ENCODE measurements at regions not wholly inside any gene's neighbourhood (a gene's known extent, or its start where the extent isn't known, plus 50 kb on each side); places are given as distances from the start of the nearest gene placed in this dataset.

DNA sequence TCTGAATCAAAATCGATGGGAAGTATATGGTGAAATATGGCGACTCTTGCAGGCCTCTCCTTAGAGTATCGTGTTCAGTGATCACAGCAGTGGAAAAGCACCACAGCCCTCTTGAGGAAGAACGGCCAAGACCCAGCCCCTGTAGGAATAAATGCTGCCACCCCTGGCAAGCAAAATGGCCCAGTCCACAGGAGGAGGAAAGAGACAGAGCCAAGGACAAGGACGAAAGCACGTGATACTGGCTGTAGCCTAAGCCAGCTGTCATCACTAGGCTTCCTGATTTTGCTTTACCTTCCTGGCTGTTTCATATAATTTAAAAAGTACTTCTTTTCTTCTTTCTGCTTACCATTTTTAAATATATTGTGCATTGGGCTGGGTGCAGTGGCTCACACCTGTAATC is 395.0 kb upstream of the SHH start:
- Histone ChIP-seq H3K4ac (ENCODE audit: low read depth, low read length) (no peak overlapping the region), H4K91ac (ENCODE audit: insufficient read depth, low read depth, low read length) (no peak overlapping the region), H4K20me1 (ENCODE audit: insufficient read depth, low read length) (no peaks in the 10 kb centered on the region), H3K9me1 (ENCODE audit: insufficient read depth, low read length) (no peaks in the 10 kb centered on the region), H2BK20ac (ENCODE audit: low read depth, low read length) (no peak overlapping the region), H3K27me3 (ENCODE audit: control insufficient read depth, insufficient read depth, low read length) (no peaks in the 10 kb centered on the region), H2BK5ac (ENCODE audit: low read depth, low read length, poor library complexity, severe bottlenecking) (no peak overlapping the region), H3K27ac (ENCODE audit: insufficient read depth, low read length) (no peak overlapping the region), H3K79me1 (ENCODE audit: low read depth in 1 of 2, low read length in 2 of 2) (no peaks in the 10 kb centered on the region), H3K56ac (ENCODE audit: extremely low read depth, insufficient read depth, low read length) (no peak overlapping the region), H3K23ac (ENCODE audit: low read depth, low read length) (no peak overlapping the region), H3K18ac (ENCODE audit: low read depth, low read length) (no peak overlapping the region), H2AK5ac (ENCODE audit: low read depth, low read length) (no peak overlapping the region), H2BK120ac (ENCODE audit: low read depth, low read length) (no peak overlapping the region), H3K14ac (replicated peaks; ENCODE audit: low read depth, low read length) (no peak overlapping the region), H3K4me1 (ENCODE audit: control insufficient read depth, insufficient read depth, low read length) (no peaks in the 10 kb centered on the region), H3K9me3 (ENCODE audit: control insufficient read depth, insufficient read depth, low read length) (peaks cover 26% of the 10 kb centered on the region), H2BK15ac (ENCODE audit: low read depth, low read length) (no peak overlapping the region), H3K4me3 (ENCODE audit: insufficient read depth, low read depth, low read length) (no peak overlapping the region), H4K8ac (ENCODE audit: low read depth in 2 of 2, low read length in 2 of 2) (no peak overlapping the region), H4K5ac (ENCODE audit: low read depth, low read length) (no peak overlapping the region), H3K9ac (ENCODE audit: low read depth, low read length) (no peak overlapping the region), H3K36me3 (ENCODE audit: control insufficient read depth, insufficient read depth, low read length) (no peaks in the 10 kb centered on the region), H3K4me2 (ENCODE audit: low read depth, low read length) (no peak overlapping the region), H2AFZ (replicated peaks; ENCODE audit: low read length, poor library complexity) (no peak overlapping the region), H2AK9ac (replicated peaks; ENCODE audit: low read depth, low read length, poor library complexity) (no peak overlapping the region)
- ATAC-seq (ENCODE audit: low read depth) (no peak), DNase-seq (no peak)
- CTCF ChIA-PET, result no interaction called here
- in situ Hi-C loops (cut with MboI; ENCODE audit: low sequenced_read_pairs), result no loop called here
- BruUV-seq (replicated peaks), result no TSS peak
- POLR2A ChIA-PET (ENCODE audit: unreplicated experiment), result no interaction called here
- no peak for TF ChIP-seq MAFK (IDR thresholded peaks at IDR 0.05; ENCODE audit: low read depth, low read length)
- no peak for TF ChIP-seq RCOR1 (IDR thresholded peaks at IDR 0.05; ENCODE audit: insufficient replicate concordance, low read length)
- no peak for TF ChIP-seq CHD1 (IDR thresholded peaks at IDR 0.05; ENCODE audit: low read depth, low read length)
- no peak for TF ChIP-seq FOS (IDR thresholded peaks at IDR 0.05; ENCODE audit: low read depth, low read length)
- no peak for TF ChIP-seq SMC3 (IDR thresholded peaks at IDR 0.05; ENCODE audit: low read depth, low read length)
- no peak for TF ChIP-seq CTCF (conservative IDR thresholded peaks at IDR 0.05; ENCODE audit: low read depth, low read length)
- TF ChIP-seq RAD21 (IDR thresholded peaks at IDR 0.05; ENCODE audit: low read length), result no peak
- TF ChIP-seq, protein P1, sequence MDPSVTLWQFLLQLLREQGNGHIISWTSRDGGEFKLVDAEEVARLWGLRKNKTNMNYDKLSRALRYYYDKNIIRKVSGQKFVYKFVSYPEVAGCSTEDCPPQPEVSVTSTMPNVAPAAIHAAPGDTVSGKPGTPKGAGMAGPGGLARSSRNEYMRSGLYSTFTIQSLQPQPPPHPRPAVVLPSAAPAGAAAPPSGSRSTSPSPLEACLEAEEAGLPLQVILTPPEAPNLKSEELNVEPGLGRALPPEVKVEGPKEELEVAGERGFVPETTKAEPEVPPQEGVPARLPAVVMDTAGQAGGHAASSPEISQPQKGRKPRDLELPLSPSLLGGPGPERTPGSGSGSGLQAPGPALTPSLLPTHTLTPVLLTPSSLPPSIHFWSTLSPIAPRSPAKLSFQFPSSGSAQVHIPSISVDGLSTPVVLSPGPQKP (IDR thresholded peaks at IDR 0.05; ENCODE audit: borderline replicate concordance, low read depth, low read length), result no peak
- TF ChIP-seq CEBPB (IDR thresholded peaks at IDR 0.05; ENCODE audit: low read depth, low read length), result no peak
- TF ChIP-seq MAZ (IDR thresholded peaks at IDR 0.05; ENCODE audit: borderline replicate concordance, low read depth, low read length), result no peak
- 72% methylated on average over 2 of the region's 6 CpGs; no CpG with 5 or more reads in 1 of the 2 experiments for WGBS, 2 experiments (ENCODE audit: extremely low coverage in 2 of 2, insufficient read length in 1 of 2)
- intact Hi-C loops (cut with micrococcal nuclease), result no loop called here
- dilution Hi-C loops (cut with HindIII; ENCODE audit: low sequenced_read_pairs, unreplicated experiment), result no loop called here
